ENCODE measurements at regions not wholly inside any gene's neighbourhood (a gene's known extent, or its start where the extent isn't known, plus 50 kb on each side); places are given as distances from the start of the nearest gene placed in this dataset.

GRCh38 chr2:204226305-204226880, 289.8 kb downstream of the ICOS start:
- TF ChIP-seq, protein P1, sequence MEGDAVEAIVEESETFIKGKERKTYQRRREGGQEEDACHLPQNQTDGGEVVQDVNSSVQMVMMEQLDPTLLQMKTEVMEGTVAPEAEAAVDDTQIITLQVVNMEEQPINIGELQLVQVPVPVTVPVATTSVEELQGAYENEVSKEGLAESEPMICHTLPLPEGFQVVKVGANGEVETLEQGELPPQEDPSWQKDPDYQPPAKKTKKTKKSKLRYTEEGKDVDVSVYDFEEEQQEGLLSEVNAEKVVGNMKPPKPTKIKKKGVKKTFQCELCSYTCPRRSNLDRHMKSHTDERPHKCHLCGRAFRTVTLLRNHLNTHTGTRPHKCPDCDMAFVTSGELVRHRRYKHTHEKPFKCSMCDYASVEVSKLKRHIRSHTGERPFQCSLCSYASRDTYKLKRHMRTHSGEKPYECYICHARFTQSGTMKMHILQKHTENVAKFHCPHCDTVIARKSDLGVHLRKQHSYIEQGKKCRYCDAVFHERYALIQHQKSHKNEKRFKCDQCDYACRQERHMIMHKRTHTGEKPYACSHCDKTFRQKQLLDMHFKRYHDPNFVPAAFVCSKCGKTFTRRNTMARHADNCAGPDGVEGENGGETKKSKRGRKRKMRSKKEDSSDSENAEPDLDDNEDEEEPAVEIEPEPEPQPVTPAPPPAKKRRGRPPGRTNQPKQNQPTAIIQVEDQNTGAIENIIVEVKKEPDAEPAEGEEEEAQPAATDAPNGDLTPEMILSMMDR (tag by site-specific recombination; IDR thresholded peaks at IDR 0.05): no peak
- no peak for TF ChIP-seq ZBTB1 (tag by site-specific recombination; IDR thresholded peaks at IDR 0.05)
- no peak for TF ChIP-seq ZNF449 (tag by site-specific recombination; IDR thresholded peaks at IDR 0.05)
- TF ChIP-seq ZXDB (tag by site-specific recombination; IDR thresholded peaks at IDR 0.05): no peak
- no peak for TF ChIP-seq ZNF362 (tag by site-specific recombination; IDR thresholded peaks at IDR 0.05)
- TF ChIP-seq ATF2 (tag by site-specific recombination; IDR thresholded peaks at IDR 0.05; ENCODE audit: low read depth): no peak
- TF ChIP-seq, protein P2, sequence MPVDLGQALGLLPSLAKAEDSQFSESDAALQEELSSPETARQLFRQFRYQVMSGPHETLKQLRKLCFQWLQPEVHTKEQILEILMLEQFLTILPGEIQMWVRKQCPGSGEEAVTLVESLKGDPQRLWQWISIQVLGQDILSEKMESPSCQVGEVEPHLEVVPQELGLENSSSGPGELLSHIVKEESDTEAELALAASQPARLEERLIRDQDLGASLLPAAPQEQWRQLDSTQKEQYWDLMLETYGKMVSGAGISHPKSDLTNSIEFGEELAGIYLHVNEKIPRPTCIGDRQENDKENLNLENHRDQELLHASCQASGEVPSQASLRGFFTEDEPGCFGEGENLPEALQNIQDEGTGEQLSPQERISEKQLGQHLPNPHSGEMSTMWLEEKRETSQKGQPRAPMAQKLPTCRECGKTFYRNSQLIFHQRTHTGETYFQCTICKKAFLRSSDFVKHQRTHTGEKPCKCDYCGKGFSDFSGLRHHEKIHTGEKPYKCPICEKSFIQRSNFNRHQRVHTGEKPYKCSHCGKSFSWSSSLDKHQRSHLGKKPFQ (tag by site-specific recombination; IDR thresholded peaks at IDR 0.05): no peak
- no peak for TF ChIP-seq PRDM2 (tag by site-specific recombination; IDR thresholded peaks at IDR 0.05; ENCODE audit: borderline replicate concordance)

Data from HEK293 (cell line).